Gastroesophageal sphincter (tissue), 4 donors: ENCODE measurements at regions not wholly inside any gene's neighbourhood (a gene's known extent, or its start where the extent isn't known, plus 50 kb on each side); places are given as distances from the start of the nearest gene placed in this dataset.
A peak's percentile ranks its signal among the peaks of the same experiment; 100 is the strongest.

Experiments used
- ATAC-seq: fragments of 150-250 bp; one replicate; pipeline ENCODE4 v1.9.1; 2016; ENCODE audit warnings: mild to moderate bottlenecking, moderate library complexity
- H3K27ac ChIP-seq, 4 donors: fragments of 200-600 bp; sonication (generic) in 3 of 4; 1 replicate in 3 of 4; 2 replicates in 1 of 4; pipeline ENCODE4 v1.5.1; 2016 to 2019
- H3K27me3 ChIP-seq: fragments of 200-600 bp; sonication (generic); one replicate; pipeline ENCODE4 v1.5.1; 2019
- H3K36me3 ChIP-seq, 2 donors: fragments of 200-600 bp; sonication (generic); one replicate each; pipeline ENCODE4 v1.5.1; 2019; ENCODE audit warnings: control low read depth in 1 of 2
- H3K4me1 ChIP-seq, 3 donors: fragments of 200-600 bp; sonication (generic); 1 replicate in 2 of 3; 2 replicates in 1 of 3; pipeline ENCODE4 v1.5.1; 2016 to 2019; ENCODE audit warnings: control low read depth in 2 of 3
- H3K4me3 ChIP-seq, 2 donors: fragments of 200-600 bp; sonication (generic); one replicate each; pipeline ENCODE4 v1.5.1; 2019; ENCODE audit warnings: mild to moderate bottlenecking in 1 of 2, moderate library complexity in 1 of 2
- H3K9me3 ChIP-seq, 3 donors: fragments of 200-600 bp; sonication (generic); one replicate each; pipeline ENCODE4 v1.5.1; 2017 to 2019; ENCODE audit warnings: control low read depth in 2 of 3
- CTCF ChIP-seq, 4 experiments: fragments of 200-600 bp in 2 of 4; fragments of 450-650 bp in 2 of 4; sonication (generic) in 1 of 4; IDR thresholded peaks; one replicate each; pipeline ENCODE4 v1.5.1; 2017 to 2019; ENCODE audit warnings: antibody characterized with exemption in 4 of 4, mild to moderate bottlenecking in 2 of 4, moderate library complexity in 2 of 4
- EP300 ChIP-seq: sonication (generic); formaldehyde crosslinking; IDR thresholded peaks from one replicate; pipeline ENCODE4 v1.6.1; 2017; ENCODE audit warnings: antibody characterized with exemption, mild to moderate bottlenecking
- POLR2A ChIP-seq, 2 donors: fragments of 450-650 bp; IDR thresholded peaks; one replicate each; pipeline ENCODE4 v1.6.1; 2017; ENCODE audit warnings: antibody characterized with exemption in 2 of 2, mild to moderate bottlenecking in 2 of 2, moderate library complexity in 1 of 2
- POLR2AphosphoS5 ChIP-seq: sonication (generic); formaldehyde crosslinking; IDR thresholded peaks from one replicate; pipeline ENCODE4 v1.6.1; 2017; ENCODE audit warnings: antibody characterized with exemption
- WGBS, 2 donors: methylation state at CpG; one replicate each; pipeline ENCODE4 v1.1.5; 2018; ENCODE audit warnings: low coverage in 1 of 2; 5-methylcytosine and 5-hydroxymethylcytosine counted together

- TF ChIP-seq EP300: no peak
- no peak for TF ChIP-seq CTCF (IDR thresholded peaks at IDR 0.05)
- TF ChIP-seq POLR2A (IDR thresholded peaks at IDR 0.05): no peak
- TF ChIP-seq POLR2AphosphoS5: no peak
- Histone ChIP-seq H3K9me3 (no peaks in the 10 kb centered on the region), H3K27ac (no peak overlapping the region), H3K4me3 (no peak overlapping the region), H3K27me3 (no peaks in the 10 kb centered on the region), H3K4me1 (no peaks in the 10 kb centered on the region), H3K36me3 (no peaks in the 10 kb centered on the region)
- ATAC-seq: no peak
These were observed 213.0 kb upstream of the CHRM2 start for GRCh38 chr7:136655414-136655813.

- no peak for TF ChIP-seq POLR2AphosphoS5
- TF ChIP-seq CTCF (IDR thresholded peaks at IDR 0.05): no peak
- no peak for TF ChIP-seq EP300
- TF ChIP-seq POLR2A (IDR thresholded peaks at IDR 0.05): no peak
- Histone ChIP-seq H3K27ac (no peak overlapping the region), H3K36me3 (no peaks in the 10 kb centered on the region), H3K4me3 (no peak overlapping the region), H3K9me3 (no peaks in the 10 kb centered on the region), H3K27me3 (no peaks in the 10 kb centered on the region), H3K4me1 (no peaks in the 10 kb centered on the region)
- ATAC-seq: no peak
- 60 to 66% methylated on average over 3 of the region's 3 CpGs for WGBS, 2 donors
These were observed 214.0 kb upstream of the CHRM2 start for GRCh38 chr7:136654406-136654805.

GRCh38 chr7:136652635-136653370 is 215.6 kb upstream of the CHRM2 start:
- Histone ChIP-seq H3K27ac (no peak overlapping the region), H3K9me3 (no peaks in the 10 kb centered on the region), H3K4me3 (no peak overlapping the region), H3K27me3 (no peaks in the 10 kb centered on the region), H3K4me1 (no peaks in the 10 kb centered on the region), H3K36me3 (no peaks in the 10 kb centered on the region)
- TF ChIP-seq CTCF (IDR thresholded peaks at IDR 0.05) (no peak), EP300 (no peak), POLR2AphosphoS5 (no peak)
- 69 to 78% methylated on average over 1 to 3 of the region's 3 CpGs for WGBS, 2 donors
- no peak for ATAC-seq

GRCh38 chr7:136640977-136641376 is 227.5 kb upstream of the CHRM2 start:
- no peak for TF ChIP-seq CTCF (IDR thresholded peaks at IDR 0.05)
- TF ChIP-seq EP300: no peak
- TF ChIP-seq POLR2A (IDR thresholded peaks at IDR 0.05): no peak
- no peak for TF ChIP-seq POLR2AphosphoS5
- no peaks in the 10 kb centered on the region for H3K9me3 ChIP-seq
- no peaks in the 10 kb centered on the region for H3K27me3 ChIP-seq
- WGBS, 2 donors: 80 to 88% methylated on average over 1 of the region's 1 CpG
- H3K4me3 ChIP-seq: no peak overlapping the region
- ATAC-seq: no peak
- no peaks in the 10 kb centered on the region for H3K36me3 ChIP-seq
- H3K4me1 ChIP-seq: no peaks in the 10 kb centered on the region
- H3K27ac ChIP-seq: no peak overlapping the region

GRCh38 chr7:136637813-136638212 is 230.6 kb upstream of the CHRM2 start:
- Histone ChIP-seq H3K27ac (no peak overlapping the region), H3K4me1 (no peaks in the 10 kb centered on the region), H3K36me3 (no peaks in the 10 kb centered on the region), H3K4me3 (no peak overlapping the region), H3K27me3 (no peaks in the 10 kb centered on the region), H3K9me3 (no peaks in the 10 kb centered on the region)
- WGBS, 2 donors: 17 to 50% methylated on average over 2 of the region's 2 CpGs
- ATAC-seq: no peak
- peak; percentile 47 for TF ChIP-seq POLR2AphosphoS5
- TF ChIP-seq CTCF (IDR thresholded peaks at IDR 0.05): no peak
- TF ChIP-seq EP300: no peak
